ENCODE measurements at regions not wholly inside any gene's neighbourhood (a gene's known extent, or its start where the extent isn't known, plus 50 kb on each side); places are given as distances from the start of the nearest gene placed in this dataset.
"Not testable (repeated sequence)": the region's sequence is repeated elsewhere in the genome, so short reads cannot be mapped to it uniquely, and the experiment has no call there.

GRCh38 chr2:180872781-180873180, 107.6 kb upstream of the UBE2E3 start:
- ATAC-seq; DNase-seq (ENCODE audit: low read depth, low spot score); H3K4me3 ChIP-seq (replicated peaks in 1 of 2; ENCODE audit: low read depth in 1 of 2, low read length in 2 of 2); BruUV-seq (replicated peaks); intact Hi-C loops (cut with micrococcal nuclease); RAD21 ChIA-PET (ENCODE audit: low non-redundant PET in 1 of 2, low total read pairs in 2 of 2, uncharacterized antibody in 2 of 2, unreplicated experiment in 2 of 2); H3K36me3 ChIP-seq (ENCODE audit: control insufficient read depth in 1 of 2, insufficient read depth in 2 of 2, low read length in 2 of 2); H3K9me2 ChIP-seq (ENCODE audit: insufficient read depth); H3K9ac ChIP-seq (ENCODE audit: low read length); H4K20me1 ChIP-seq (ENCODE audit: insufficient read depth); POLR2A ChIA-PET; H3K79me2 ChIP-seq (ENCODE audit: insufficient read depth, low read length); H3K9me3 ChIP-seq (ENCODE audit: control insufficient read depth in 1 of 2, insufficient read depth in 1 of 2, low read depth in 1 of 2, low read length in 2 of 2); H3K4me2 ChIP-seq (ENCODE audit: low read length); H3K4me1 ChIP-seq (ENCODE audit: control insufficient read depth in 1 of 2, insufficient read depth in 2 of 2, low read length in 2 of 2); CTCF ChIA-PET; H2AFZ ChIP-seq (ENCODE audit: low read depth, low read length, poor library complexity, severe bottlenecking); H3K27ac ChIP-seq (ENCODE audit: low read depth, low read length); H3K27me3 ChIP-seq (ENCODE audit: insufficient read depth, low read length): not testable (repeated sequence)

- no peak for ATAC-seq
- RAD21 ChIA-PET (ENCODE audit: low non-redundant PET in 1 of 2, low total read pairs in 2 of 2, uncharacterized antibody in 2 of 2, unreplicated experiment in 2 of 2), result no interaction called here
- intact Hi-C loops (cut with micrococcal nuclease), result no loop called here
- no peaks in the 10 kb centered on the region for H3K79me2 ChIP-seq (ENCODE audit: insufficient read depth, low read length)
- no peaks in the 10 kb centered on the region for H4K20me1 ChIP-seq (ENCODE audit: insufficient read depth)
- H3K36me3 ChIP-seq (ENCODE audit: control insufficient read depth in 1 of 2, insufficient read depth in 2 of 2, low read length in 2 of 2), result no peaks in the 10 kb centered on the region
- no peak overlapping the region for H2AFZ ChIP-seq (ENCODE audit: low read depth, low read length, poor library complexity, severe bottlenecking)
- H3K4me1 ChIP-seq (ENCODE audit: control insufficient read depth in 1 of 2, insufficient read depth in 2 of 2, low read length in 2 of 2), result no peaks in the 10 kb centered on the region
- no peak overlapping the region for H3K4me2 ChIP-seq (ENCODE audit: low read length)
- H3K9me3 ChIP-seq (ENCODE audit: control insufficient read depth in 1 of 2, insufficient read depth in 1 of 2, low read depth in 1 of 2, low read length in 2 of 2), result no peaks in the 10 kb centered on the region
- H3K4me3 ChIP-seq (replicated peaks in 1 of 2; ENCODE audit: low read depth in 1 of 2, low read length in 2 of 2), result no peak overlapping the region
- CTCF ChIA-PET, result no interaction called here
- DNase-seq (ENCODE audit: low read depth, low spot score), result no peak
- BruUV-seq (replicated peaks), result no TSS peak
- no peak overlapping the region for H3K27ac ChIP-seq (ENCODE audit: low read depth, low read length)
- POLR2A ChIA-PET, result no interaction called here
- no peak overlapping the region for H3K9ac ChIP-seq (ENCODE audit: low read length)
- H3K9me2 ChIP-seq (ENCODE audit: insufficient read depth), result no peaks in the 10 kb centered on the region
- H3K27me3 ChIP-seq (ENCODE audit: insufficient read depth, low read length), result no peaks in the 10 kb centered on the region
- TF ChIP-seq POLR2A (IDR thresholded peaks at IDR 0.05; ENCODE audit: borderline replicate concordance, extremely low read depth, insufficient read depth, insufficient read length) (no peak), FOSL1 (IDR thresholded peaks at IDR 0.05; ENCODE audit: low read depth) (no peak), EZH2phosphoT487 (IDR thresholded peaks at IDR 0.05; ENCODE audit: borderline replicate concordance) (no peak), REST (IDR thresholded peaks at IDR 0.05; ENCODE audit: low read depth) (no peak), EZH2 (IDR thresholded peaks at IDR 0.05) (no peak), POLR2AphosphoS5 (IDR thresholded peaks at IDR 0.05; ENCODE audit: low read depth, low read length) (no peak), ZFX (IDR thresholded peaks at IDR 0.05) (no peak), ZNF274 (IDR thresholded peaks at IDR 0.05; ENCODE audit: low read depth, low read length) (no peak), ATF3 (IDR thresholded peaks at IDR 0.05) (no peak), YY1 (IDR thresholded peaks at IDR 0.05; ENCODE audit: extremely low read depth, insufficient replicate concordance, low read depth, low read length) (no peak), EGR1 (IDR thresholded peaks at IDR 0.05; ENCODE audit: low read depth) (no peak), SP1 (IDR thresholded peaks at IDR 0.05; ENCODE audit: low read depth) (no peak), CTCF (IDR thresholded peaks at IDR 0.05 in 2 of 3, conservative IDR thresholded peaks at IDR 0.05 in 1 of 3; ENCODE audit: borderline replicate concordance in 1 of 3, insufficient read depth in 1 of 3, low read depth in 2 of 3, low read length in 2 of 3) (no peak), CEBPB (IDR thresholded peaks at IDR 0.05; ENCODE audit: low read depth) (no peak), SRF (IDR thresholded peaks at IDR 0.05; ENCODE audit: low read depth) (no peak), CBX3 (IDR thresholded peaks at IDR 0.05; ENCODE audit: low read depth) (no peak), TCF7L2 (IDR thresholded peaks at IDR 0.05; ENCODE audit: borderline replicate concordance, extremely low read depth, insufficient read depth, insufficient read length) (no peak), RAD21 (IDR thresholded peaks at IDR 0.05; ENCODE audit: low read depth) (no peak)
Measured at GRCh38 chr2:180872255-180872654, 108.2 kb upstream of the UBE2E3 start.
